HL-60 (cell line): ENCODE measurements at regions not wholly inside any gene's neighbourhood (a gene's known extent, or its start where the extent isn't known, plus 50 kb on each side); places are given as distances from the start of the nearest gene placed in this dataset.
"Not testable (repeated sequence)": the region's sequence is repeated elsewhere in the genome, so short reads cannot be mapped to it uniquely, and the experiment has no call there.

ENCODE experiments used
- DNase-seq, 2 experiments: peaks; one replicate each; pipeline ENCODE4 v3.0.0-alpha.2; 2010 to 2020; ENCODE audit warnings: low read depth in 1 of 2, low spot score in 1 of 2
- H3K27ac ChIP-seq: fragments of 250-450 bp; sonication (Bioruptor Pico); replicated peaks from 2 replicates; pipeline ENCODE4 v1.5.1; 2020; ENCODE audit warnings: mild to moderate bottlenecking, moderate library complexity
- H3K27me3 ChIP-seq: fragments of 250-450 bp; sonication (Bioruptor Pico); 2 replicates; pipeline ENCODE4 v1.5.1; 2021; ENCODE audit warnings: mild to moderate bottlenecking, moderate library complexity; ENCODE audit not compliant: insufficient read depth, poor library complexity, severe bottlenecking
- H3K4me3 ChIP-seq: replicated peaks from 2 replicates; pipeline ENCODE4 v1.5.1; 2011; ENCODE audit warnings: mild to moderate bottlenecking, control low read depth, low read length; ENCODE audit not compliant: insufficient read depth
- GABPA ChIP-seq: IDR thresholded peaks from 2 replicates; pipeline ENCODE4 v1.6.1; 2012; ENCODE audit warnings: low read depth
- POLR2AphosphoS5 ChIP-seq: IDR thresholded peaks from 2 replicates; pipeline ENCODE4 v1.6.1; 2012; ENCODE audit warnings: low read depth
- SPI1 ChIP-seq: IDR thresholded peaks from 2 replicates; pipeline ENCODE4 v1.6.1; 2012; ENCODE audit warnings: low read depth, mild to moderate bottlenecking, borderline replicate concordance
- TF ChIP-seq, protein P1 (sequence below): IDR thresholded peaks from one replicate; pipeline ENCODE4 v1.5.1; 2011; ENCODE audit warnings: low read length, control low read depth, inconsistent platforms; ENCODE audit not compliant: insufficient read depth
- TF ChIP-seq, protein P2 (sequence below): IDR thresholded peaks from 2 replicates; pipeline ENCODE4 v1.6.1; 2012; ENCODE audit warnings: low read depth; ENCODE audit not compliant: insufficient replicate concordance

DNA sequence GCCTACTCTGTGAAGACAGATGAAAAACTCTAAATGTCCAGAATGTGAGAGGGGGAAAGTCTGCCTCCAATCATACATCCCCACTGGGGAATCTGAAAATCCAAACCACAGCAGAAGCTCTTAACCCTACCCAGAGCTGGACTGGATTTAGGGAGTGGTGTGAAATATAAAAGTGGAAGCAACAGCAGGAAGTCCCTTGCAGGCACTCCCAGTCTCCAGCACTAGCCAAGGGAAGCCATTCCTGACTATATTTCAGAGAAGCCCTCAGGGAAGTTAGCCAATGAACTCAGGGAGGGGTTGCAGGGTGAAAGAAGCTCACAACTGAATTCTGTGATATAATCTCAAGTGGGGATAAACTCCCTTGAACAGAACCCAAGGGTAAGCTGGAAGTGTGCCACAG is 51.5 kb downstream of the CRPPA start:
- no peak overlapping the region for H3K4me3 ChIP-seq
- no peaks in the 10 kb centered on the region for H3K27me3 ChIP-seq
- TF ChIP-seq, protein P1, sequence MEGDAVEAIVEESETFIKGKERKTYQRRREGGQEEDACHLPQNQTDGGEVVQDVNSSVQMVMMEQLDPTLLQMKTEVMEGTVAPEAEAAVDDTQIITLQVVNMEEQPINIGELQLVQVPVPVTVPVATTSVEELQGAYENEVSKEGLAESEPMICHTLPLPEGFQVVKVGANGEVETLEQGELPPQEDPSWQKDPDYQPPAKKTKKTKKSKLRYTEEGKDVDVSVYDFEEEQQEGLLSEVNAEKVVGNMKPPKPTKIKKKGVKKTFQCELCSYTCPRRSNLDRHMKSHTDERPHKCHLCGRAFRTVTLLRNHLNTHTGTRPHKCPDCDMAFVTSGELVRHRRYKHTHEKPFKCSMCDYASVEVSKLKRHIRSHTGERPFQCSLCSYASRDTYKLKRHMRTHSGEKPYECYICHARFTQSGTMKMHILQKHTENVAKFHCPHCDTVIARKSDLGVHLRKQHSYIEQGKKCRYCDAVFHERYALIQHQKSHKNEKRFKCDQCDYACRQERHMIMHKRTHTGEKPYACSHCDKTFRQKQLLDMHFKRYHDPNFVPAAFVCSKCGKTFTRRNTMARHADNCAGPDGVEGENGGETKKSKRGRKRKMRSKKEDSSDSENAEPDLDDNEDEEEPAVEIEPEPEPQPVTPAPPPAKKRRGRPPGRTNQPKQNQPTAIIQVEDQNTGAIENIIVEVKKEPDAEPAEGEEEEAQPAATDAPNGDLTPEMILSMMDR, result no peak
- no peak for TF ChIP-seq POLR2AphosphoS5
- TF ChIP-seq, protein P2, sequence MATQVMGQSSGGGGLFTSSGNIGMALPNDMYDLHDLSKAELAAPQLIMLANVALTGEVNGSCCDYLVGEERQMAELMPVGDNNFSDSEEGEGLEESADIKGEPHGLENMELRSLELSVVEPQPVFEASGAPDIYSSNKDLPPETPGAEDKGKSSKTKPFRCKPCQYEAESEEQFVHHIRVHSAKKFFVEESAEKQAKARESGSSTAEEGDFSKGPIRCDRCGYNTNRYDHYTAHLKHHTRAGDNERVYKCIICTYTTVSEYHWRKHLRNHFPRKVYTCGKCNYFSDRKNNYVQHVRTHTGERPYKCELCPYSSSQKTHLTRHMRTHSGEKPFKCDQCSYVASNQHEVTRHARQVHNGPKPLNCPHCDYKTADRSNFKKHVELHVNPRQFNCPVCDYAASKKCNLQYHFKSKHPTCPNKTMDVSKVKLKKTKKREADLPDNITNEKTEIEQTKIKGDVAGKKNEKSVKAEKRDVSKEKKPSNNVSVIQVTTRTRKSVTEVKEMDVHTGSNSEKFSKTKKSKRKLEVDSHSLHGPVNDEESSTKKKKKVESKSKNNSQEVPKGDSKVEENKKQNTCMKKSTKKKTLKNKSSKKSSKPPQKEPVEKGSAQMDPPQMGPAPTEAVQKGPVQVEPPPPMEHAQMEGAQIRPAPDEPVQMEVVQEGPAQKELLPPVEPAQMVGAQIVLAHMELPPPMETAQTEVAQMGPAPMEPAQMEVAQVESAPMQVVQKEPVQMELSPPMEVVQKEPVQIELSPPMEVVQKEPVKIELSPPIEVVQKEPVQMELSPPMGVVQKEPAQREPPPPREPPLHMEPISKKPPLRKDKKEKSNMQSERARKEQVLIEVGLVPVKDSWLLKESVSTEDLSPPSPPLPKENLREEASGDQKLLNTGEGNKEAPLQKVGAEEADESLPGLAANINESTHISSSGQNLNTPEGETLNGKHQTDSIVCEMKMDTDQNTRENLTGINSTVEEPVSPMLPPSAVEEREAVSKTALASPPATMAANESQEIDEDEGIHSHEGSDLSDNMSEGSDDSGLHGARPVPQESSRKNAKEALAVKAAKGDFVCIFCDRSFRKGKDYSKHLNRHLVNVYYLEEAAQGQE, result no peak
- TF ChIP-seq GABPA, result no peak
- TF ChIP-seq SPI1, result no peak
- DNase-seq, result no peak
- H3K27ac ChIP-seq, result no peak overlapping the region

DNA sequence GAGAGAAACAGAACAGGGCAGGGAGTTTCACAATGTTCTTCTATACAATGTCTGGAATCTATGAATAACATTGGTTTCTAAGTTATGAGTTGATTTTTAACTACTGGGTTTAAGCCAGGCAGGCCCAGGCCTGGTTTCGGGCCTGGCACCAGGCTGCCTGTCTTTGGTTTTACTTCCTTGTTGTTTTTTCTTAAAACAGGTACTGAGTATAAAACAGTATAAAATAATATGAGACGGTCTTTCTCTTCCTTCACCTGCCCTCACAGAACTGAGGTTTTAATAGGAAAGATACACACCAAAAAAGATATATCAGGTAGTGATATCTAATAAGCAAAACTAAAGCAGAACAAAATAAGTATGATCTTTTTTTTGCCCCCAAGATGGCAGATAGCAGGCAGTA is 52.0 kb downstream of the CRPPA start:
- H3K27me3 ChIP-seq, H3K27ac ChIP-seq, H3K4me3 ChIP-seq, DNase-seq: not testable (repeated sequence)

DNA sequence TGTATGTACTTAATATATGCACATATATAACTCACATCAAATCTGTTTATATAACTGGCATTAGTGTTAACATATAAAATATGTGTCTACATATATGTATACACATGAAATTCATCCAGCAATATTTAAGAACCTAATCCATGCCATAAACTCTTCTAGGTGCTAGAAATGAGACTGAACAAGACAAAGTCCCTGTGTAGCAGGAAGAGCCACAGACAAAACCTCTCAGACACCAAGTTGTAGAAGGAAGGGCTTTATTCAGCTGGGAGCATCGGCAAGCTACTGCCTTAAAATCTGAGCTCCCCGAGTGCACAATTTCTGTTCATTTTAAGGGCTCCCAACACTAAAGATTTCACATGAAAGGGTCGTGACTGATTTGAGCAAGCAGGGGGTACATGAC is 52.5 kb downstream of the CRPPA start:
- Histone ChIP-seq H3K27me3 (no peaks in the 10 kb centered on the region), H3K27ac (no peak overlapping the region), H3K4me3 (no peak overlapping the region)
- no peak for DNase-seq
- TF ChIP-seq, protein P1, result no peak
- TF ChIP-seq, protein P2, result no peak
- TF ChIP-seq POLR2AphosphoS5 (no peak), SPI1 (no peak), GABPA (no peak)

DNA sequence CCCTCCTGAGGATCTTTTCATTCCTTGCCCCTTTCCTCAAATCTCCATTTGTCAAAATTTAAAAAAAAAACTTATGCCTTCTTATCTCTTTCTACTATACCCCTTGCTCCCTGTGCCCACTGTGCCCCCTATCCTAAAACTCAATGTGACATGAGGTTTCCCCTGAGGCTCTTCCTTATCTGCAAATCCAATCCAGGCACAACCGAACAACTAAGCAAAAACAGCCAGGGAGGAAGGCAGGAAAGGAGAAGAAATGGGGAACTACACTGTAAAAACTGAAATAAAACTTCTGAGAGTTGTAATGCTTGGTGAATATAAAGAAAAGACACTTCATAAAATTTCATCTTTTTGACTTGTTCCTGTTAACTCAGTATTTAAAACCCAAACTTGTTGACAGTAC is 54.2 kb downstream of the CRPPA start:
- no peak for TF ChIP-seq POLR2AphosphoS5
- TF ChIP-seq SPI1, result no peak
- no peak for TF ChIP-seq GABPA
- TF ChIP-seq, protein P1, result no peak
- TF ChIP-seq, protein P2, result no peak
- no peaks in the 10 kb centered on the region for H3K27me3 ChIP-seq
- DNase-seq, result no peak
- H3K27ac ChIP-seq, result no peak overlapping the region
- H3K4me3 ChIP-seq, result no peak overlapping the region
